CD4-positive, alpha-beta T cell treated with Interleukin-4 for 4 hours (primary cell): ENCODE measurements at regions not wholly inside any gene's neighbourhood (a gene's known extent, or its start where the extent isn't known, plus 50 kb on each side); places are given as distances from the start of the nearest gene placed in this dataset.
"Not testable (repeated sequence)": the region's sequence is repeated elsewhere in the genome, so short reads cannot be mapped to it uniquely, and the experiment has no call there.

ENCODE experiments used
- DNase-seq: peaks from one replicate; pipeline ENCODE4 v3.0.0-alpha.2; 2020

- DNase-seq = no peak
Observed at GRCh38 chr5:58197875-58198274, 262.0 kb downstream of the PLK2 start.

GRCh38 chr5:58191443-58191842 lies 268.4 kb downstream of the PLK2 start:
- DNase-seq = no peak

GRCh38 chr5:58188262-58188651 lies 271.6 kb downstream of the PLK2 start:
- DNase-seq = no peak

- DNase-seq = no peak
Observed at GRCh38 chr5:58187432-58188261, 272.2 kb downstream of the PLK2 start.

- DNase-seq = no peak
Observed at GRCh38 chr5:58185801-58186200, 274.1 kb downstream of the PLK2 start.

- DNase-seq = no peak
Observed at GRCh38 chr5:58185397-58185796, 274.5 kb downstream of the PLK2 start.

GRCh38 chr5:58184910-58185309 lies 275.0 kb downstream of the PLK2 start:
- DNase-seq = no peak

- no peak for DNase-seq
Observed at GRCh38 chr5:58183786-58184085, 276.1 kb downstream of the PLK2 start.

- DNase-seq = no peak
Observed at GRCh38 chr5:58183078-58183785, 276.7 kb downstream of the PLK2 start.

GRCh38 chr5:58182287-58182841 lies 277.5 kb downstream of the PLK2 start:
- no peak for DNase-seq

- no peak for DNase-seq
Observed at GRCh38 chr5:58181578-58182286, 278.2 kb downstream of the PLK2 start.

GRCh38 chr5:58172946-58173345 lies 286.9 kb downstream of the PLK2 start:
- DNase-seq = no peak

- no peak for DNase-seq
Observed at GRCh38 chr5:58165152-58165551, 294.7 kb downstream of the PLK2 start.

GRCh38 chr5:58161889-58162288 lies 298.0 kb downstream of the PLK2 start:
- not testable (repeated sequence) for DNase-seq

GRCh38 chr5:58156973-58157701 lies 302.7 kb downstream of the PLK2 start:
- no peak for DNase-seq

- DNase-seq = no peak
Observed at GRCh38 chr5:58156361-58156760, 303.5 kb downstream of the PLK2 start.

GRCh38 chr5:58153255-58153654 lies 306.6 kb downstream of the PLK2 start:
- no peak for DNase-seq

GRCh38 chr5:58151414-58151813 lies 308.5 kb downstream of the PLK2 start:
- no peak for DNase-seq

- DNase-seq = no peak
Observed at GRCh38 chr5:58150926-58151325, 309.0 kb downstream of the PLK2 start.

- DNase-seq = no peak
Observed at GRCh38 chr5:58149746-58150145, 310.1 kb downstream of the PLK2 start.

- no peak for DNase-seq
Observed at GRCh38 chr5:58149345-58149744, 310.5 kb downstream of the PLK2 start.

GRCh38 chr5:58148254-58148775 lies 311.6 kb downstream of the PLK2 start:
- no peak for DNase-seq
